ENCODE measurements at regions not wholly inside any gene's neighbourhood (a gene's known extent, or its start where the extent isn't known, plus 50 kb on each side); places are given as distances from the start of the nearest gene placed in this dataset.

DNA sequence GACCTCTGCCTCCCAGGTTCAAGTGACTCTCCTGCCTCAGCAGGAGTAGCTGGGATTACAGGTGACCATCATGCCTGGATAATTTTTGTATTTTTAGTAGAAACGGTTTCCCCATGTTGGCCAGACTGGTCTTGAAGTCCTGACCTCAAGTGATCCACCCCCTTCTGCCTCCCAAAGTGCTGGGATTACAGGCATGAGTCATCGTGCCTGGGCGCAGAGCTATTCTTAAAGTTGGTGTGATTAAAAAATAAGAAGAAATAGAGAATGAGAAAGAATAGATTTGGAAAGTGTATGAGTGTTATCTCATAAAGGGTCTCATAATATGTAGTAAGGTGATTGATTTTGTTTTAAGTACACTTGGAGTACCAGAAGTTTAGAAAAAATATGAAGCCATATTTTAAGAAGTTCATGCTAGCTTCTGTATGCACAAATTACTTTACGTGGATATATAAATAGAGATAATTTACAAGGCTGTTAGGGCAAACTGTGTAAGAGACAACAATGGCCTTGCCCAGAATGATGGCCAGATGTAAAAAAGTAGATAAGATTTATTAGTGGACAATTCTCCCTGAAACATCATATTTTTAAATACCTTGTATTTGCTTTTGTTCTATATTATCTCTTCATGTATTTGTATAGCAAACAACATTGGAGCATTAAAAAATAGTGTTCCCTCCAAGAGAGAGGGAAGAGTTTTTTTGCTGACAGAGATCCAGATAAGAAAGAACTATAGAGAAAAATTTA, 1108.5 kb downstream of the SLC16A7 start:
- TF ChIP-seq, protein P1, sequence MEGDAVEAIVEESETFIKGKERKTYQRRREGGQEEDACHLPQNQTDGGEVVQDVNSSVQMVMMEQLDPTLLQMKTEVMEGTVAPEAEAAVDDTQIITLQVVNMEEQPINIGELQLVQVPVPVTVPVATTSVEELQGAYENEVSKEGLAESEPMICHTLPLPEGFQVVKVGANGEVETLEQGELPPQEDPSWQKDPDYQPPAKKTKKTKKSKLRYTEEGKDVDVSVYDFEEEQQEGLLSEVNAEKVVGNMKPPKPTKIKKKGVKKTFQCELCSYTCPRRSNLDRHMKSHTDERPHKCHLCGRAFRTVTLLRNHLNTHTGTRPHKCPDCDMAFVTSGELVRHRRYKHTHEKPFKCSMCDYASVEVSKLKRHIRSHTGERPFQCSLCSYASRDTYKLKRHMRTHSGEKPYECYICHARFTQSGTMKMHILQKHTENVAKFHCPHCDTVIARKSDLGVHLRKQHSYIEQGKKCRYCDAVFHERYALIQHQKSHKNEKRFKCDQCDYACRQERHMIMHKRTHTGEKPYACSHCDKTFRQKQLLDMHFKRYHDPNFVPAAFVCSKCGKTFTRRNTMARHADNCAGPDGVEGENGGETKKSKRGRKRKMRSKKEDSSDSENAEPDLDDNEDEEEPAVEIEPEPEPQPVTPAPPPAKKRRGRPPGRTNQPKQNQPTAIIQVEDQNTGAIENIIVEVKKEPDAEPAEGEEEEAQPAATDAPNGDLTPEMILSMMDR (IDR thresholded peaks at IDR 0.05; ENCODE audit: insufficient read depth, low read depth, low read length) = no peak
- no peak overlapping the region for H3K4me3 ChIP-seq (ENCODE audit: low read depth, low read length)
- DNase-seq (ENCODE audit: low read depth) = no peak

DNA sequence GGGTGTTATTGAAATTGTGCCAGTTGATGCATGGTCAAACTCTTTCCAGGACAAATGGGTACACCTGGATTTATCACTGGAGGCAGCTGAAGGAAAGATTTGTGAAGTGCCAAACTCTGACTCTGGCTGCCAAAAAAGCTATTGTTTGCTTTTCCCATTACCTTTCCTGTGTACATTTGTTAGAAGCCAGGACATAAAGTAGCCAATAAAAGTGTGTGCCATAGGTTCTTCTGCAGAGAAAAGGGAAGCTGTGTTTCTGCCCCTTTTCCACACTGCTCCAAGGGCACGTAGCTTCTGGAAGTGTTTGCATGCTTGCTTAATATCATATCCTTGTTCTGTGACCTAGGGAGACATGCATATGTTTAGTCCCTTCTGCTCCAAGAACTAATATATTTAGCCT, 1114.4 kb downstream of the SLC16A7 start:
- no peak overlapping the region for H3K4me3 ChIP-seq (ENCODE audit: low read depth, low read length)
- DNase-seq (ENCODE audit: low read depth) = no peak
- TF ChIP-seq, protein P1 (IDR thresholded peaks at IDR 0.05; ENCODE audit: insufficient read depth, low read depth, low read length) = no peak

DNA sequence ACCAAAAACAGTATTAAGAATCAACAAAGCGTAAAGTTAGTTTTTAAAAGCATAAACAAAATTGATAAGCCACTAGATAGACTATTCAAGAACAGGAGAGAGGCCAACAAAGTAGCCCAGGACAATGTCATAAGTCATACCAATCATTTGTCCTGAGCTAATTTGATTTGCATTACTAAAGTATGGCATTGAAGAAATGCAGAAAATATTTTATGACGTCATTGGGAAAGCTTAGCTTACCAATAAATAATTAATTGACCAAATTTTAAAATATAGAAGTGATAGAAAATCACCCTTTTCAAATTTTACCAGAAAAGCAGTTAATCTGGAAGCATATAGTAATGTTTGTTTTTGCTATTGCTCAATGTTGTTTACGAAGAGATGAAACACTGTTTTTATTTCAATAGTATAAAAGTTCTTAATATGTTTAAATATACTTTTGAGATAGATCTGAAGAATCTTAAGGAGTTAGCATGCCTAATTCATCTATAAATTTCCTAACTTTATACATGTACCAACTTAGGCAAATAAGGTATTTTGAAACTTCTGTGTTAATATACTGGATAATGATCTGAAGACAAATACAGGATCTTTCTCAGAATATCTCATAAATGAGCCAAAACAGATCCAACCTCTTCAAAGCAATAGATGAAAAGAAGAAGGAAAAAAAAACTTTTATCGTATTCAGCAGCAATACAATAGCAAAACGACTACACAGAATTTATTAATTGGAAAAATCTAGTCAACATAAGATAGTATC, 1118.5 kb downstream of the SLC16A7 start:
- H3K4me3 ChIP-seq (ENCODE audit: low read depth, low read length) = no peak overlapping the region
- DNase-seq (ENCODE audit: low read depth) = no peak
- TF ChIP-seq, protein P1 (IDR thresholded peaks at IDR 0.05; ENCODE audit: insufficient read depth, low read depth, low read length) = no peak

DNA sequence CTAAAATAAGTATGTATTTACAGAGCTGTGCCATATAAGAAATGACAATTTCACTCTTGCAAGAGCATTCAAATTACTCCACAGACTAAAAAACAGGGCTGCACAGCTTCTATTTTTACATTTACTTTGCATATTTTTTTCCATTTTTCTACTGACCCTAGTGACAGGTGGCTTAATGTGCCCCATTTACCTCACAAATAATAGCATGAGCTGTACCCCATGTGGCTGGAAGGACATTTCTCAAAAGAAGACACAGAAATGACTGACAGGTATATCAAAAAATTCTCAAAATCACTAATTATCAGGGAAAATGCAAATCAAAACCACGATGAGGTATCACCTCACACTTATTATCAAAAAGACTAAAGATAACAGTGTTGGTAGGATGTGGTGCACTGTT, 1128.6 kb downstream of the SLC16A7 start:
- no peak for DNase-seq (ENCODE audit: low read depth)
- H3K4me3 ChIP-seq (ENCODE audit: low read depth, low read length) = no peak overlapping the region
- TF ChIP-seq, protein P1 (IDR thresholded peaks at IDR 0.05; ENCODE audit: insufficient read depth, low read depth, low read length) = no peak

DNA sequence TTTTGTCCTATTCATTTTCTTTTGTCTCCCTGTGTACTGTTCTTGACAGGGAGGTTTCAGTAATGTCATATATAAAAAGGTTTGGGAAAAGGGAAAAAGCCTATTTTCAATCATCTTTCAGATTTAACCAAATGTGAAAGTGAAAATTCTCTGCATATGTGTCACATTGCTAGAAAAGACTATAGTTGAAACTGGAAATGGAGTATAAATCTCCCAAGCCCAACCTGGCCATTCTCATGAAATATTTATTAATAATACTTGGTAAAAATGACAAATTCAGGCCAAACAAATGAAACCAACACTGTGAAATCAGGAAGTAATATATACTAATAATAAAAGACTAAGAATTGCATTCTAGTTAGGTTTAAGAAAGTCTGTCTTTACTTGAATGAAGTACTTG, 1129.2 kb downstream of the SLC16A7 start:
- H3K4me3 ChIP-seq (ENCODE audit: low read depth, low read length) = no peak overlapping the region
- no peak for DNase-seq (ENCODE audit: low read depth)
- TF ChIP-seq, protein P1 (IDR thresholded peaks at IDR 0.05; ENCODE audit: insufficient read depth, low read depth, low read length) = no peak

DNA sequence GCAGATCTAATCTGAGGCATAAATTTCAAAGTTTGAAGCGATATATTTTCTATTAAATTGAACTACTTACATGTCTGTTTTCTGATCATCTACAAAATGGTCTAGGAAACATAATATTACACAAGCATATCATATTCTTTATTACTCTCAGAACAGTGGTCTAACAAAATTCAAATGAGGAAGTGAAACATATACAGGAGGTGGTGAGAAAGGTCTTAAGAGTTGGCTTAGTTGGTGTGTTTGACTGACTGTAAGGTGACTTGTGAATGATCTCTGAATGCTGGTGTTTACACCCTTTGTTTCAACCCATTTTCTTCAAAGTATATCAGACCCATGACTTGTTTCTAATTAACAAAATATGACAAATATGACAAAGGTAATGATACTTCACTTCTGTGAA, 1156.8 kb downstream of the SLC16A7 start:
- H3K4me3 ChIP-seq (ENCODE audit: low read depth, low read length) = no peak overlapping the region
- TF ChIP-seq, protein P1 (IDR thresholded peaks at IDR 0.05; ENCODE audit: insufficient read depth, low read depth, low read length) = no peak
- no peak for DNase-seq (ENCODE audit: low read depth)
